NCI-H226 (cell line): ENCODE measurements at regions not wholly inside any gene's neighbourhood (a gene's known extent, or its start where the extent isn't known, plus 50 kb on each side); places are given as distances from the start of the nearest gene placed in this dataset.
"Not testable (repeated sequence)": the region's sequence is repeated elsewhere in the genome, so short reads cannot be mapped to it uniquely, and the experiment has no call there.

Source experiments
- DNase-seq: peaks from one replicate; pipeline ENCODE4 v3.0.0-alpha.2; 2015

GRCh38 chr1:56099766-56100265 lies 479.5 kb downstream of the PLPP3 start:
- DNase-seq: no peak

GRCh38 chr1:56098946-56099345 lies 480.4 kb downstream of the PLPP3 start:
- DNase-seq: no peak

GRCh38 chr1:56097713-56098112 lies 481.6 kb downstream of the PLPP3 start:
- DNase-seq: no peak

- peak; percentile 40 for DNase-seq
These were observed 483.4 kb downstream of the PLPP3 start for GRCh38 chr1:56095696-56096665.

GRCh38 chr1:56094168-56094567 lies 485.2 kb downstream of the PLPP3 start:
- no peak for DNase-seq

GRCh38 chr1:56092684-56093570 lies 486.4 kb downstream of the PLPP3 start:
- no peak for DNase-seq

- not testable (repeated sequence) for DNase-seq
These were observed 489.5 kb downstream of the PLPP3 start for GRCh38 chr1:56089826-56090225.

GRCh38 chr1:56084246-56084645 lies 495.1 kb downstream of the PLPP3 start:
- no peak for DNase-seq

GRCh38 chr1:56081736-56082135 lies 497.6 kb downstream of the PLPP3 start:
- no peak for DNase-seq

GRCh38 chr1:56081173-56081572 lies 498.2 kb downstream of the PLPP3 start:
- DNase-seq: no peak

GRCh38 chr1:56080123-56080522 lies 499.2 kb downstream of the PLPP3 start:
- DNase-seq: no peak

GRCh38 chr1:56079391-56079790 lies 500.0 kb downstream of the PLPP3 start:
- DNase-seq: no peak

GRCh38 chr1:56077206-56077605 lies 502.2 kb downstream of the PLPP3 start:
- no peak for DNase-seq

- DNase-seq: no peak
These were observed 505.2 kb downstream of the PLPP3 start for GRCh38 chr1:56074007-56074651.

GRCh38 chr1:56073614-56074006 lies 505.8 kb downstream of the PLPP3 start:
- no peak for DNase-seq

GRCh38 chr1:56073206-56073605 lies 506.2 kb downstream of the PLPP3 start:
- no peak for DNase-seq

GRCh38 chr1:56072310-56072709 lies 507.1 kb downstream of the PLPP3 start:
- DNase-seq: no peak

GRCh38 chr1:56071351-56071750 lies 508.0 kb downstream of the PLPP3 start:
- DNase-seq: no peak

- DNase-seq: no peak
These were observed 508.8 kb downstream of the PLPP3 start for GRCh38 chr1:56070601-56071000.

- DNase-seq: no peak
These were observed 509.5 kb downstream of the PLPP3 start for GRCh38 chr1:56069824-56070223.

- DNase-seq: peak; percentile 32
These were observed 510.5 kb downstream of the PLPP3 start for GRCh38 chr1:56068908-56069307.

- no peak for DNase-seq
These were observed 511.2 kb downstream of the PLPP3 start for GRCh38 chr1:56068210-56068609.

GRCh38 chr1:56065729-56066128 lies 513.6 kb downstream of the PLPP3 start:
- peak; percentile 28 for DNase-seq
